Thyroid gland (tissue), 4 donors: ENCODE measurements at regions not wholly inside any gene's neighbourhood (a gene's known extent, or its start where the extent isn't known, plus 50 kb on each side); places are given as distances from the start of the nearest gene placed in this dataset.

Experiments
- CTCF ChIP-seq, 6 experiments: fragments of 200-600 bp in 3 of 6; fragments of 450-650 bp in 3 of 6; sonication (generic) in 3 of 6; IDR thresholded peaks; one replicate each; pipeline ENCODE4 v1.5.1; 2016 to 2019; ENCODE audit warnings: antibody characterized with exemption in 6 of 6, mild to moderate bottlenecking in 2 of 6, inconsistent platforms in 1 of 6, moderate library complexity in 1 of 6
- POLR2A ChIP-seq, 2 donors: fragments of 450-650 bp; IDR thresholded peaks; one replicate each; pipeline ENCODE4 v1.6.1; 2017; ENCODE audit warnings: antibody characterized with exemption in 2 of 2, mild to moderate bottlenecking in 2 of 2, moderate library complexity in 1 of 2

GRCh38 chr4:151930372-151930771 lies 169.6 kb upstream of the GATB start:
- TF ChIP-seq CTCF (IDR thresholded peaks at IDR 0.05) (no peak), POLR2A (IDR thresholded peaks at IDR 0.05) (no peak)
